HPDE6-E6E7 (cell line): ENCODE measurements at regions not wholly inside any gene's neighbourhood (a gene's known extent, or its start where the extent isn't known, plus 50 kb on each side); places are given as distances from the start of the nearest gene placed in this dataset.

Experiments used
- DNase-seq: peaks from one replicate; pipeline ENCODE4 v3.0.0; 2011; ENCODE audit warnings: missing footprints; ENCODE audit errors: extremely low spot score

- DNase-seq, result no peak
Measured at GRCh38 chr15:47326410-47327333, 390.6 kb upstream of the SEMA6D start.

- peak; percentile 11 for DNase-seq
Measured at GRCh38 chr15:47331829-47332393, 385.4 kb upstream of the SEMA6D start.

GRCh38 chr15:47332481-47332880 is 384.8 kb upstream of the SEMA6D start:
- DNase-seq, result no peak

GRCh38 chr15:47333734-47334133 is 383.6 kb upstream of the SEMA6D start:
- DNase-seq, result no peak

DNA sequence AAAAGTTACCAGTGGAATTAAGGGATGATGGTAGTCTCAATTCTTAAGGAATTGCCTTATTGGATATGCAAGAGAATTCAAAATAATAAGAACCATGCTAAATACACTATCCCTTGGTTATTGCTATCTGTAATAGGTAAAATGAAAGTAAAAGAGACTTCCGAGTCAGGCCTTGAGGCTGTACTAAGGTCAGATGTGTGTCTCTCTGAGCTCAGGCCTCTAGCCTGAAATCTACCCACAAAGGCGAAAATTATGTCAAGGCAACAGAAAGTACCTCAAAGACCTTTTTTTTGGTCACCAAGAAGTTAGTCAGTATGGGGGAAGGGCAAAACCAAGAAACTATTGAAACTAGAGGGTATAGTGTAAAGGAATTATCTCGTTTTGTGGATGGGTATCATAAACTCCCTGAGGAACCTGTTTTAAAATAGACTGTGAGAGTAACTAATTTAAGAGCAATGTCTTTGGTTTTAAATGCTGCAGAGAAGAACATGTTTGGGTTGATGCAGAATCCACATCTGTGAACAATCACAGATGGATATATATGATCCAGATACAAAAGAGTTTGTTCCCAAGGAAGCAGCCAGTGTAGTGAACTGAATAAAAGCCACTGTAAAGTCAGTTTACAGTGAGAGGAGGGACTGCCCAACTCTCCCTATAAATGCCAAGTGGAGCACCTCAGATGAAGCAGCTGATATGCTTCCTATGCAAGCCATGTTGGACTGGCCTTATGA is 382.3 kb upstream of the SEMA6D start:
- DNase-seq, result no peak

- no peak for DNase-seq
Measured at GRCh38 chr15:47337106-47337505, 380.2 kb upstream of the SEMA6D start.

GRCh38 chr15:47337836-47338235 is 379.5 kb upstream of the SEMA6D start:
- no peak for DNase-seq

GRCh38 chr15:47338771-47339170 is 378.5 kb upstream of the SEMA6D start:
- DNase-seq, result no peak

GRCh38 chr15:47339800-47340570 is 377.3 kb upstream of the SEMA6D start:
- no peak for DNase-seq

- no peak for DNase-seq
Measured at GRCh38 chr15:47340571-47340920, 376.8 kb upstream of the SEMA6D start.

- DNase-seq, result peak; percentile 14
Measured at GRCh38 chr15:47349179-47349578, 368.1 kb upstream of the SEMA6D start.

GRCh38 chr15:47351501-47351900 is 365.8 kb upstream of the SEMA6D start:
- DNase-seq, result no peak

DNA sequence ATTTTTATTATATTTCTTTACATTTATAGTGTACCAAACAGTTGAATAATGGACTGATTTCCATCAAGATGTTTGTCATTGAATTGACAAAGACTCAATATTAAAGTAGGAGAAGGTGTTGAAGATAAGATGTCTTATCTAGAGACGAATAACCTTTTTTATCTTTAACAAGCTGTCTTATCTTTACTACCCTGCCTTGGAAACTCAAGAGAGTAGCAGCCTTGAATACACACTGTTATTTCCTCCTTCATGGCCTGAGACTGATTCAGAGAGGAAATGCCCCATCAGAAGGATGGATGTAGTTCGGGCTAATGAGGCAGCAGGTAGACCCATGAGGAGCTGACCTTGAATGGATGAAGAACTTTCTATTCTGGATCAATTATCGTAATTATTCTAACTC is 365.1 kb upstream of the SEMA6D start:
- DNase-seq, result no peak

DNA sequence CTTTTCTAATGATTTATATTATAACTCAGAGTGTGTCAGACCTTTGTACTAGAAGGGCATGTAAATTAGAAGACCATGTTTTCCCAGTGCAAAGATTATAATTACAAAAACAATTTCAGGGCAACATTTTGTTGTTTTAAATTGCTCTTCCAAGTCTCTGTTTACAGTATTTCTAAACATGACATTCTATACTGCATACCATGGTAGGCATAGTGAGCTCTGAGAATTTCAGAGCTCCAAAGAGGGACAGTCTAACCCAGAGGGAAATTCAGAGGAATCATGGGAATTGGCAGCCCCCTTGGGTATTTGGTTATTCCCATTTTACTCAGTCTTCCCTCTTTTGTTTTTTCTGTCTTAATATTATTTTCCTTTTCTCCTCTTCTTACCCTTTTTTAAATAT is 361.5 kb upstream of the SEMA6D start:
- no peak for DNase-seq

GRCh38 chr15:47356297-47356696 is 361.0 kb upstream of the SEMA6D start:
- no peak for DNase-seq

DNA sequence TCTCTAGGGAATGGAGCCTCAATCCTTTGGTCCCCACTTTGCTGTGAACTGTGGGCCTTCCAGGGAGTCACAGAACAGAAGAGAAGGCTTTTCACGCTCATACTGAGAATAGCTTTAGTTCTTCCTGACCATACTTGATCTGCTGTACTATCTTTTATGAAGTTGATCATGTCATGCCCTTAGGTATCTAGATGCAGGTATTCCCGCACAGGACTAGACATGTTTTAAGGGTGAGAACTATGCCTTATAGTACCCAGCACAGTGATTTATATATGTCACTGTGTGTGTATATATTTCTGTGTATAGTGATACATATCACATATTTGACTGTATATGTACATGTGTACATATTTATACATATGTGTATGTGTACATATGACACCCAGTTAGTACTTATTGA is 358.4 kb upstream of the SEMA6D start:
- DNase-seq, result no peak

GRCh38 chr15:47360305-47360704 is 357.0 kb upstream of the SEMA6D start:
- no peak for DNase-seq

GRCh38 chr15:47362118-47362905 is 355.0 kb upstream of the SEMA6D start:
- DNase-seq, result no peak

GRCh38 chr15:47363653-47364052 is 353.7 kb upstream of the SEMA6D start:
- no peak for DNase-seq

DNA sequence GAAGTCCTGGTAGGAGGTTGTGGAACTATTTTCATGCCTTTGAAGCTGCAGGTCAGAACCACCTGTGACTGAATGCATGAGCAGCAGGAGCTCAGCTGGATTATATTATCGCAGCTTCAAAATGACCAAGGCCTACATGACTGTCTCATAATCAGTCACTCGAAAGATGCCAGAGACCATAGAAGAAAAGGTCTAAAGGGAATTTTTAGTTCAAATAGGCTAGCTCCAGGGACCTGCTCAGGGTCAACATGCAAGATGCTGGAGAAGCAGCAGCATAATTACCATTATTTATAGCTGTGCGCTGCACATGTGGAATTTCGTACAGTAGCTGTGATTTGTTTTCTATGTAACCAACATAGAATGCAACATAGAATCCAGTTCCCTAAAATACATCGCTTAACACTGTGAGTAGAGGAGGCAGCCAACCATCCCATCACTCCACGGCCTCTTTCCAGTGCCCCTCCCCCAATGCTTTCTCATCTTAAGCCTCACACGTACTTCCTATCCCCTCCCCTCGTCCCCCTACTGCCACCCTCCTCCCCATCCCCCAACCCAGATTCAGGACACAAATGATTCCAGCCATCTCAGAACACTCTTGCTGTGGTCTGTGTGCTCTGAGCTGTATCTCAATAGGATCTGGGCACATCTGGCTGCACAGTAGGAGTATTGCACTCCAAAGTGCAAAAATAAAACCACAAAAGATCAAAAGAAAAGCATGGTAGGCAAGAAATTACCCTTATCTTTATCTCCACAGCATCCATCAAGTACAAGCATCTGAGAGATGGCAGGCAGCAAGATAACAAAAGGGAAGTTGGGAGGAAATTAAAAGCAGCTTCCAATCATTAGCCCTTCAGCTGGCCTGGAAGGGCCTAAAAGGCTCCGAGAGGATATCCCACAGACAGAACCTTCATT is 352.8 kb upstream of the SEMA6D start:
- DNase-seq, result no peak
